Islet precursor cell (in vitro differentiated cells): ENCODE measurements at regions not wholly inside any gene's neighbourhood (a gene's known extent, or its start where the extent isn't known, plus 50 kb on each side); places are given as distances from the start of the nearest gene placed in this dataset.

Experiments
- DNase-seq: peaks from one replicate; pipeline ENCODE4 v3.0.0-alpha.2; 2018

DNA sequence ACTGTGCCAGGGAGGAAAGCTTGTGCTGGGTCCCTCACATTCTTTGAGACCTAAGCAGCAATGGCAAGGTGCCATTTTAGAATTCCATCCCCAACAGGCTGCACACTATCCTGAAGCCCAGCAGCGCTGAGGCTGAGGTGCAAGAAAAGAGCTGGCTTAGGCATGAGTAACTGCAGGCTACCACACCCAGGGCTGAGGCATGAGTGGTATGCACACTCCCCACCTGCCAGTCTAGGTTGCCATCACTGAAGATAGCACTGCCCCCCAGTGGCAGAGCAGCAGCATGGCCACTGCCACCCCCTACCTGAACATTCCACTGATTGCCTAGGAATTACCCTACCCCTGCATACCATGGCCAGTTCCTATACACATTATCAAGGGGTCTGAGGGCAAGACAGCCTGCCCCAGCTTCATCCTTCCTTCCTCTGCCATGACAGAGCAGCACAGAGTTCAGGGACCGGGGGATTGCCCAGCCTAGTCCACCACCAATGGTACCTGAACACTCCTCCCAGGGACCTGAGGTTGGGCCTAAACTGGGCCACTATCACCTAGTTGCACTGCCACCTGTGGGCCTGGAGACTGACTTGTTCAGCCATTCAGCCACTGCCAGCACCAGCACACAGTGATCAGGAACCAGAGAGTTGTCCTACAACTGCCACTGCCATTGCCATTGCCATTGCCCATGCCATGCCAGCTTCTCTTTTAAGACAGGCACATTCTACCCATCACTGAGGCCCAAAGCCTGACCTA lies 129.8 kb downstream of the SATB1 start:
- DNase-seq, result peak; percentile 94

DNA sequence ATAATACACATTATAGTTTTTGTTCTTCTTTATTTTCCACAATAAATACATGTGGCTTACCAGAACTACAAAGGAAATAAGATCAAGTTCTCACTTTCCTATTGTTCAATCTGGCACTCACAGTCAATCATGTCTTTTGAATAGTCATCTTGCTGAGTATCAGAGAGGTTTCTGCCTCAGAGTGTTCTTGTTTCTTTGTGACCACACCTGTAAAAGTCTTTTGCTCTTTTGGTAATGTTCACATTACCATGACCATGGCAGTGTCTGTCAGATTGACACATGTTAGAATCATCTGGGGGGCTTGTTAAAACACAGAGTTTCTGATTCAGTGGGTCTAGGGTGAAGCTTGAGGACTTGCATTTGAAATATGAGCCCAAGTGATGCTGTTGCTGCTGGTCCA lies 135.0 kb downstream of the SATB1 start:
- no peak for DNase-seq

DNA sequence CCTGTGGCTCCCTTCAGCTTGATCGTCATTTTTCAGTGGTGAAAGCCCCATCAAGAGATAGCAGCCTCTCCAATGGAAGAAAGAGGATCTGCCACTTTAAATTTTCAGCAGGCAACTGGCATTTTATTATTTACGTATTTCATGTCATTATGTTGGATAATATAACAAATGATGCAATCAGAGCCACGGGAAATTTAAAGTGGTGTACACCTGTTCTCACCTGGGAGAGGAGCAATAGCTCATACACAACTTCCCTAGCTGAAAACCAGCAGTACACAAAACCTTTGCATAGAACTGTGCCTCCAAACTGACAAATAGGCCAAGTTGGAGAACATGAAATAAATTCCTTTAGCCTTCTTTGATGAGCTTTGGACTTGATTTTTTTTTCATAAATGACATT lies 136.9 kb downstream of the SATB1 start:
- DNase-seq, result no peak

DNA sequence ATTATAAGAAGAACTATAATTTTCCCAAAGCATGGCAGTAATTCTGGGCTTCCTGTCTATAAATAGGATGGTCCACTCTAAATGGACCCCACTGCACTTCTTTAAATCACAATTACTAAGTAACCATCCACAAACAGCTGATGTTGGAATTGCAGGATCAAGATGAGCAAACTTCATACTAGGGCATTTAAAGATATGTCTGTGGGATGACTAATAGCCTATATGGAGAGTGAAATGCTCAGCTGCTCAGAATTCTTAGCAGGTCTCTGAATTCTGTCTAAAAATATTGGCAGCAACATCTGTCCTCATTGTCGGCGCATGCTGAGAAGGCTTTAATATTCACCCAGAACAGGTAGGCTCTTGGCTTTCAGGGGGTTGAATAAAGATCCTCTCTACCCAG lies 140.4 kb downstream of the SATB1 start:
- DNase-seq, result no peak

DNA sequence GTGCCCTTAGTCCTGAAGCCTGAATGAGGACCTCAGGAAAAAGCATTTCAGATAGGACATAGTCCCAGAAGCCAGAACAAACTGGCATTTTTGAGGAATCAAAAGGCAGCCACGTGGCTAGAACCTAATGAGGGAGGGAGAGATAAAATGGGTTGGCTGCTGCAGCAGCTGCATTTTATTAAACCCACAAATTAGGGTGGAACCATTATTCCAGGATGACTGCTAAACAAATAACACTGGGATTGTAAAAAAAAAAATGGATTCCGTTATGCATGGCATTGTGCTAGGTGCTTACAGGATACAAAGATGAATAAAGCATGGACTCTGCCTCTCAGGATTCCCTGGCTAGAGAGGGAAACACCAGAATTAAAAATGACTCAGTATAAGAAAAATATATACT lies 141.5 kb downstream of the SATB1 start:
- DNase-seq, result no peak

DNA sequence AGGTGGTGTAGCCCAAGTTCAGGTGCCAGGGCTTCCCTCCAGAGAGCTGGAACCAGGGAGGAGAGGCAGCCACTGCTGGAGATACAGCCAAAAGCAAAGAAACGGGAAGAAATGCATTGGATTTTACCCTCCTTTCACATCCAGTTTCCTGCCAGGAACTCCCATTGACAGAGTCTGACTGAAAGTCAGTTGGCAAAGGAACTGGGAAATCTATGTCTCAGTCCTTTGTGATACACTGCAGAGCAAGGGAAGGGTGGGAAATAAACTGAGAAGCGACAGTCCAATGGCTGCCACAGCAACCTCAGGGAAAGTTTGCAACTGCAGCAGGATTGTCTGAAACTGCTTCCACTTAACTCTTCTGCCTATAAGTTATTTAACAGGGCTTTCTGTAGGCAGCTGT lies 142.6 kb downstream of the SATB1 start:
- no peak for DNase-seq

DNA sequence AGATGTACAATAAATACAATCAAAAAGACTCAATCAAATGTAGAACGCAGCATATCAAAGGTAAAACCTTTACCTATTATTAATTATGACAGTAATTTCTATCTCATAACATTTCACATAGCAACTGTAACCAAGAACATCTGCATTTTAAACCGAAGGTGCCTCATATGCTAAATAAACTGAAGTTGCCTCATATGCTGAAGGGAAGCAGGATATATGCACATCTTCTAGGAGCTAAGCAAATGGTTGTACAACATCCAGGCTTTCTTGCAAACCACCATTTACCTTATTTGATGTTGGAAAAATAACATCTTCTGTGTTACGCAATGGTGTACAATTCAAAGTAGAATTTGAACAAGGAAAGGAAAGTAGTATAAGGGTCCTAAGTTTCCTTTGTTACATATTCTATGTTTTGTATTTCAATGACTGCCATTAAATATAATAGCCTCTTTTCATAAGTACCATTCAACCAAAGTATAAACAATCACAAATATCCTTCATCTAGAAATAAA lies 145.9 kb downstream of the SATB1 start:
- no peak for DNase-seq

DNA sequence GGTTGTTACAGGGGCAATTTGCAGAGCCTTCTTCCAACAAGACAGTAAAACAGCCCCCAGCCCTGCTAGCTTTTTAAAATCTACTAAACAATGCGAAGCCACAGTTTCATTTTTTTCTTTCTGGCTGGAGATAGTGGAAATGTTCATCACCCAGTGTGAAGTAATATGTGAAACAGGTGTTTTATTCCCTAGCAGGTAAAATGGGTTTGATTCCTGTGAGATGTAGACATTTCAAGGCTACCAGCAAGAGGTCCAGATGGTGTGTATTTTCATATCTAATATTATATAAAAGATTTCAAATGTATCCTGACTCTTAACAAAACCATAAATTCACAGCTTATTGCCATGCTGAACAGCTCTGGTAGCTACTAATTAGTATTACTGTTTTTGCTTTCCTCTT lies 160.3 kb downstream of the SATB1 start:
- DNase-seq, result no peak

DNA sequence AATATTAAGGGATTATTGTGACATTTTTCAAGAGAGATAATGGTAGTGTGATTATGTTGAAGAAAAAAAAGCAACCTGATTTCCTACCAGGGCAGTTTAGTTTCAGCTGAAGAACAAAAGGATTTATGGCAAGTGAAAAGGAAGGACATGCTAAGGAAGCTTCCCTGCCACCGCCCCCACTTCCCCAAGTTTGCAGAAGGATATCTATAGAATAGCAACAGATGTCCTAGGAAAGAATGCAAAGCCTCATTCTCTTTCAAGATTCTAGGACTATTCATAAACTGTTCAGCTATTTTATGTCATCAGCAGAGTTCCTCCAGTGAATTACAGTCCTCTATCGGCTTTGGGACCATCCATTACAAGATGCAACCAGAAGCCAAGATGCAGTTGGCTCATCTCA lies 160.8 kb downstream of the SATB1 start:
- DNase-seq, result no peak

DNA sequence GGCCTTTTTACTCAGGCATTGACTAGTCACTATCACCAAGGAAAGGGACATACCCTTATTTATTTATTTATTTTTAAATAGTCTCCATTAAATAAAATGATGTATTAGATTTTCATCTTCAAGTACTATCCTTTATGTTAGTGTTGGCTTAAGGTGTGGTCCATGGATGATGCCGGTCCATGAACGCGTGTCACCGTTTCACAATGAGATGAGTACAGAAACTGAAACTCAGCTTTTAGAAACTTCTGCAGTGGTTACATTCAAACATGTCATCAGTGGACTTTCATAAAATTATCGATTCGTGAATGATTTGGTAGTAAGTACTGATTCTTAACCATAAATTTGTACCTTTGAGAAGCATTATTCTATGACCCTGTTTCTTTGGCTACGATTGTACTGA lies 166.6 kb downstream of the SATB1 start:
- no peak for DNase-seq

DNA sequence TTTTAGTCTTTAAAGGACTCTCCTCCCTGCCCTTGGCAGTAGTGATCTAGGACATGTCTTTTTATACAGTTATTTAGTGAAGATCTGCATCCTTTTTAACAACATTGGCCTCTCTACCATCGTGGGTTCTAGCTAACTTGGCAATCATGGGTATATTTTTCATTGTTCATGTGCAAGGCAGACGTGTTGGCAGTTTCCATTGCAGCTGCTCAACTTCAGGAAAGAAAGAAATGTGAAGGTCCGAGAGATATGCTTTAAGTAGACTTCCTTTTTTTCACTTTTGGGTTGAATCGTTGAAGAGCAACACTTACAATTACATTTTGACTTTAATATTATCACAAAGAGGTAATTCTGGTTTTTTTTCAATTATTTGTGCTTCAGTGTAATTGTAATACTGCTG lies 172.6 kb downstream of the SATB1 start:
- DNase-seq, result no peak

DNA sequence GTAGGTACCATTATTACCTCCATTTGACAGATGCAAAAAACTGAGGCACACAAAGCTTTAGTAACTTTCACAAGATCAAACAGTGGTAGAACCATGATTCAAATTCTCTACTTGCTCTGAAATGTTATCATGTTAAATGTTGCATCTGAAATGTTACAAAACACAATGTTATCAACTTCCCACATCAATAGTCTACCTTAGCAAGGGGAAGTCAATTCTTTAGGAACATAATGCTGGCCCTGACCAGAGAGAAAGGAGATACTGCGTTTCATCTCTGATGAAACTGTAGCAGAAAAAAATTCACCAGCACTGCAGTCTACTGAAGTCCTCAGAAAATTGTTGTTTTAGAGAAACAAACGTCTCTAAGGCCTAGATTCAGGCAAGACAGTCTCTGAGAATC lies 174.1 kb downstream of the SATB1 start:
- no peak for DNase-seq

DNA sequence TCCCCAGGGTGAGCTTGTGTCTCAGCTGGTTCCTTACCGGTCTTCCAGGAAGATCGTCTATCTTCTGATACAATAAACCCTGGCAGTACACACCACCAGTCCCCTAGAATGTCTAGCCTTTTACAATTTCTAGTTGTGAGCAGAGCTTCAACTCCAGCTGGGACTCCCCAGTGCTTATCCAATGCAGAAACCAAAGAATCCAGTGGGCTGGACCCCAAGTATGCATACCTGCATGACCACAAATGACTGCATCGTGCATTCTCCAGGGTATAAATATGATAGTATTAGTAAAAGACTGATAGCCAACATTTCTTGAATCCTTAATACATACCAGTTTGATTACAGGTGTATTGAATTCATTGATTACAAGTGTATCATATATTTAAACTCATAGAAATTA lies 176.0 kb downstream of the SATB1 start:
- no peak for DNase-seq

DNA sequence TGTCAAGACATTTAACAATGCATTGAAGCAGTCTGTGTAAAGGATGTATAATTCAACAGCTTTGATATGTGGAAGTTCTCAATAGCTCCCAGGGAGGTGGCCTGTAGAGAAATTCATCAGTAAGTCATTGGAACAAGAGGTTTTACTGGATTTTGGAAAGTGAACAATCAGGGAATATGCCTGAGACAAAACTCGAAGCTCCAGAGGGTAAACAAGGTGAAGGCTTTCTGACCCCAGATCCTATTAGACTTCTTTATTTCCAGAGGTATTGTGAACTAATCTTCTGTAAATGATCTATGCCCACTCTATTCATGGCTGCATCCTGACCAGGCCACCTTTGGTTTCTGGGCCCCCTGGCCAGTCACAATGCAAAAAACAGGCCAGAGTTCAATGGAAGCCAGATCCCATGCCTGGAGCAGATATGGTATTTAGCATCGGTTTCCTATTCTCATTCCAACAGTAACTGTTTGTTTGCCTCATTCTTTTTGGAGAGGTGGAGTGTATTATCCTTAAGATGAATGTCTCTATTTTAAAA lies 177.3 kb downstream of the SATB1 start:
- DNase-seq, result peak; percentile 59

DNA sequence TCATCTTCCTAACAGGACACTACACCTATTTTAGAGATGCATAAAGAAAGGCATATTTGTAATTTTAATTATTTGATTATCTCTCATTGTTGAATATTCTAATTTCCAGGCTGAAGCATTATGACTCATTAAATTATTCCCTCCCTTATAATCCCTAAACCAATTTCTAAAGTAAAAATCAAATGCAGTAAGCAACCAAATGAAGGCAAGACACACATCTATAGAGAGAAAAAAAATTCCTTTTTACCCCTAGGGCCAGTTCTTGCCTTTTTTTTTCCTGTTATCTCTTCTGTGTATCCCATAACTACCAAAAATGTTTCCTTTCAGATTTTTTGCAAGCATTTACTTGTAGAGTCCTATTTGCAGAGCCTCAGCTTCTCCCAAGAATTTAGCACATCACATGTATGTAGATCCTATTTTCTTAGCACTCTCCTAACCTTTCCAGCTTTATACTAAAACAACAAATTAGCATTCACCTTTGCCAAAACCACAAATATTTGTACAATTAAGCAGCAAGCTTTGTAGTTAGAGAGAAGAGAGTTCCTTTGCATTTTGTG lies 177.9 kb downstream of the SATB1 start:
- no peak for DNase-seq

DNA sequence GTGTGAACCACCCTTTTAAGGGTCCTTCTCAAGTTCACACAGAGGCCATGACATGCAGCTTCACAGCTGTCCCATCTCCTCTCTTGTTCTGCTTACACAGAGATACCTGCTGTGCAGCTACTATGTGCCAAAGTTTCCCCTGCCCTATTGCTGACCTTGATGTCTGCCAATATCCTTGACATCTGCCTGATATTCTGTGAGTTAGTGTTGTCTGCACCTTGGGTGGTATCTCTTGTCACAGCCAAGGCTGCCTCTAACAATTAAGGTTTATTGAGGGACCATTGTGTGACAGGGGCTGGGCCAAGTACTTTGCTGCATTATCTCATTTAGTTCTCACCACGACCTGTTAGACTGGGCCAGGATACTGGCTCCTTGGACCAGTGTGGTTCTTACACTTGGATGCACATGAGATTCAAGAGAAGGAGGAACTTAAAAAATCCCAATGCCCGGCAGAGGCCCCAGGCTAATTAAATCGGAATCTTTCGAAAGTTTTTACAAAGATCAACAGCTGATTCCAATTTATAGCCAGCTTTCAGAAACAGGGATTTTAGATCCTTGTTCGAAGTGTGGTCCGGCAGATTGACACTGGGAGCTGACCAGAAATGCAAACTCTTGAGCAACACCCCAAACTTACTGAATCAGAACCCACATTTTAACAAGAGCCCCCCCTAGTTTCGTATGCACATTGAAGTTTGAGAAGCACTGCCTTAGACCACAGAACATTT lies 178.6 kb downstream of the SATB1 start:
- no peak for DNase-seq

DNA sequence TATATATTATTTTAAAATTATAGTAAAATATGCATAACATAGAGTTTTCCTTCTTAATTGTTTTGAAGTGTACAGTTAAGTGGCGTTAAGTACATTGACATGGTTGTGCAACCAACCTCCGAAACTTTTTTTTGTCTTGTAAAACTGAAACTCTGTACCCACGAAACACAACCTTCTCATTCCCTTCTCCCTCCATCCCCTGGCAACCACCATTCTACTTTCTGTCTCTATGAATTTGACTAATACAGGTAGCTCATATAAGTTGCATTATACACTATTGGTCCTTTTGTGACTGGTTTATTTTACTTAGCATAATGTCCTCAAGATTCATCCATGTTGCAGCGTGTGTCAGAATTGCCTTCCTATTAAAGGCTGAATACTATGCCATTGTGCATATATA lies 179.4 kb downstream of the SATB1 start:
- no peak for DNase-seq

DNA sequence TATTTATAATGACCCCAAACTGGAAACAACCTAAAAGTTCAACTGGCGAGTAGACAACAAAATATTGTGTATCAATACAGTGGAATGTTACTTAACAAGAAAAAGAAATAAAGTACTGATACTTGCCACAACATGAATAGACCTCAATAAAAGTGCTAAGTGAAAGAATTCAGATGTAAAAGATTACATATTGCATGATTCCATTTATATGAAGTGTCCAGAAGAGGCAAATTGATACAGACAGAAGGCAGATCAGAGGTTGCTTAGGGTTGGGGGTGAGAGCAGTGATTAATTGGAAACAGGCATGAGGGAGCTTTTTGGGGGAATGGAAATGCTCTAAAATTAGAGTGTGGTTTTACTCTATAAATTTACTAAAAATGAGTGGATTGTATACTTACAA lies 183.3 kb downstream of the SATB1 start:
- DNase-seq, result no peak

DNA sequence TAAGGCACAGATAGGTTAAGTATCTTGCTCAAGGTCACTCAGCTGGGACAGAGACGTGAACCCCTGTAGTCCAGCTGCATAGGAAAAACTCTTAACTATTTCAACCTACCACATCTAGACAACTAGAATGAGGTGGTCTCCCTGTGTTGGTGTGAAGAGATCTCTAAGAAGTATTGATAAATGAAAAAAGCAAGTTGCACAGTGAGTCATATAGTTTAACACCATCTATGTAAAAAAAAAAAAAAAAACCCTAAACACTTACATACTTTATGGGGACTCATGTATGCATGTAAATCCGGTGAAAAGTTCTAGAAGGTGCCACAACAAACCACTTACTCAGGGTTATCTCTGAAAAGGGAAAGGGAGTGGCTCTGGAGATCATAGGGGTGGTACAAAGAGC lies 185.5 kb downstream of the SATB1 start:
- DNase-seq, result no peak

DNA sequence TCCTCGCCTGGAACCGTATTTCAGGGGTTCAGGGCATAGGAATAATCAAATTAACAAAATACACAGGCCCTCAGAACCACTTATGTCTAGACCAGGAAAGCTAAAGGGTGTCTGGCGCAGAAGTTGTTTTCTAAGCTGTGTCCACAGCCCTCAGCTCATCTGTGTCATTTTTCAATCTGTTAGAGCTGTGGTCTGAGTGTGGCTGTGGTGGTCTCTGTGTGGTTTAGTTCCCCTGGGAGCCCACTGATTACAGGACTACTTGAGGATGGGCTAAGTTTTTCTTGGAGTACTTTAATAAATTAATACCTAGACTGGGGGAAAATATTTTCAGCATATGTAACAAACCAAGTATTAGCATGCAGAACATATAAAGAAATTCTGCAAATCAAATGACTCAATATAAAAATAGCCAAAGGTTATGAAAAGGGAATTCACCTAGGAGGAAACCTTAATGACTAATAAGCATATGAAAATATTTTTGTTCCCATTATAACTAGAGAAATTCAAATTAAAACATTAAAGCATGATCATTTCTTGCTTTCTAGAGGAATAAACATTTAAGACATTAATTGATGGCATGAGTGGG lies 186.3 kb downstream of the SATB1 start:
- DNase-seq, result no peak

DNA sequence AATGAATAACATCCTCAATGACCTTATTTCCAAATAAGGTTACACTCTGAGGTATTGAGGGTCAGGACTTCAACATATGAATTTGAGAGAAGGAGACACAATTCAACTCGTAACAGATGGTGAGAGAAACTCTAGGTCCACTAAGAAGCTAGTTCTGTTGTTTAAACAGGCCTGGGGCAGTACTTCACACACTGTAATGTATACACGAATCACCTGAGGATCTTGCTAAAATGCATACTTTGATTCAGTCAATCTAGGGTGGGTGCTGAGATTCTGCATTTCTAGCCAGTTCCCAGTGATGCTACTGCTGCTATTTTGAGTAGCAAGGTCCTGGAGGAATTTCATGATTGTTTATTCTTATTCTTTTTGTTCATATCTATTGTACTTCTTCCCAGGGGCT lies 186.8 kb downstream of the SATB1 start:
- DNase-seq, result no peak

DNA sequence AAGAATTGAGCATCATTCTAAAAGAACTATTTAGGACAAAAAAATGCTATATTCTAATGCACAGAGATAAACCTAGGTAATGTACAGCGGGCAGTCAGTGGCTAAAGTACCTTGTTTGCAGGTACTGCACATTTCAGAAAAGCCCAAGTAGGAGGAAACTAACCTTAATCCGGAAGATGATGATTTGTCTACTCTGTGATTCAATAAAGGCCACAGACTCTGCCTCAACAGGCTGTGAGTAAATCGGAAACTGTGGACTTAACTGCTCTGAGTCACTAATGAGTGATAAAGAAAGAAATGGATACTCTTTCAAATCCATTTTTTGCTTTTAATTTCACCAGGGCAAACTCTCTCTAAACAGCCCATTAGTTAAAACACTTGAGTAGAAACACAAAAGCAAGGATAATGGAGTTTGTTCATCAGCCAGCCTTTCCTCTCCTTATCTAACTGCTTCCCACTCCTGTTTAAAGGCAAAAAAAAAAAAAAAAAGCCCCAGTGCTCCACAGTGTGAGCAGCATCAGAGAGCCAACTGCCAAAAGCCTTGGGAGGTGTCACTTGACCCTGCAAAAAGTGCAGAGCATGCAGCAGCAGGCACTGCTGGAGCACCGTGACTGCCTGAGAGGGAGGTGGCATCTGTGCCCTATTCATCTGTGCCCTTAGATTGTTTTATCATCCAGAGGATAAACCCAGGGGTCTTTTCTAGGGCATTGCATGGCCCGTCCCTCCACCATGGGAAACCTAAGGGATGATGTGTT lies 187.7 kb downstream of the SATB1 start:
- DNase-seq, result no peak

DNA sequence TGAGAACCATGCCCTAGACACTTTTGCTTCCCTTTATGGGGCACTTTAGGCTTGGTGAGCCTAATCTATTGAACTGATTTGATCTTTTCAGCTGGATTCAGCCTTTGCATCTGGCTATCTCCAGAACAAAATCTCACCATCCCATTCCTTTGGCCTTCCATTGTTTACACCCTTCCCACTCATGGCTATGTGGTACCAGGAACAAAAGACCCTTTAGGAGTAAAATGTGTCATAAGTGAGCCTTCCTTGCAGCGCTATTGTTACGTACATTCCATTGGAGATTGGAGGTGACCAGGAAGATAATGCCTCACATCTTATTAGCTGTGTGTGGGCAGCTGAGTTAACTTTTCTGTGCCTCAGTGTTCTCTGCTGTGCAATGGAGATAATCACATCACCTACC lies 188.4 kb downstream of the SATB1 start:
- DNase-seq, result no peak
